ENCODE measurements at regions not wholly inside any gene's neighbourhood (a gene's known extent, or its start where the extent isn't known, plus 50 kb on each side); places are given as distances from the start of the nearest gene placed in this dataset.

DNA sequence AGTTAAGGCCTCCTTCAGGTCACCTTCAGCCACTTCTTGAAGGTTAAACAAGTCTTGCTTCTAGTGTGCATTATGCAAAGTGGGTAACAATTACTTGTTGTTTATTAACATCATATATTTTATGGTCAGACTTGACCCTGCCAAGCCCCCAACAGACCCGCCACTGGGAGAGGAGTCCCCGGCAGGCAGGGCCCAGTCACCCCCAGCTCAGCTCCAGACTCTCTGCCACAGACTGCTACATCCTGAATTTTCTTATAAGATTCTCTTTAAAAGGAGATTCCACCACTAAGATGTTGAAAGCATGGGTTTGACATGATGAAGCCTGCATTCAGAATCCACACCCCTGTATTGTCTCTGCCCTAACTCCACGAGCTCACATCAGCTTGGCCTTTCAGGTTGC lies 174.3 kb upstream of the ARL4C start:
- H2AFZ ChIP-seq (ENCODE audit: low read depth, low read length), result no peak overlapping the region
- no peak overlapping the region for H3K4me3 ChIP-seq (ENCODE audit: low read length)
- peaks cover 24% of the 10 kb centered on the region for H3K4me1 ChIP-seq (ENCODE audit: insufficient read depth, low read length)
- H3K27me3 ChIP-seq (ENCODE audit: insufficient read depth, low read length), result no peaks in the 10 kb centered on the region
- no peaks in the 10 kb centered on the region for H3K36me3 ChIP-seq (ENCODE audit: insufficient read depth, low read length)
- H3K9me3 ChIP-seq (ENCODE audit: low read length), result peaks cover 8% of the 10 kb centered on the region

DNA sequence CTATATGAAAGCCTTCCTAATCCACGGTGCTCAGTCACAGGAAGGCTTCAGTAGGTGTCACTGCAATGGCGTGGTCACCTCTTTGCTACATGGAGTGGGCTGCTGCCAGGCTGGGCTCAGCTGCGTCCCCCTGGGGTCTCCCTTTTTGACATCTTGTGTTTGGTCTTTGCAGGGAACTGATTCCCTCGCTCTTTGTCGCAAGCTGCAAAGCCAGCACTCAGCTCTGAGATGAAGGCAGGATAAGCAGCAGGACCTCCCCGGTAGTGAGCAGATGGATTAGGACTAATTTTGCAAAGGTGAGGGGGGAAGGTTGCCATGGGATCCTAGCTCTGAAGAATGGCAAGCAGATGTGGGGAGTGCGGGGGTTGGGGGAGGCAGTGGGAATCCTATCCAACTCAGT lies 173.9 kb upstream of the ARL4C start:
- Histone ChIP-seq H3K36me3 (ENCODE audit: insufficient read depth, low read length) (no peaks in the 10 kb centered on the region), H3K27me3 (ENCODE audit: insufficient read depth, low read length) (no peaks in the 10 kb centered on the region), H3K9me3 (ENCODE audit: low read length) (peaks cover 8% of the 10 kb centered on the region), H3K4me3 (ENCODE audit: low read length) (no peak overlapping the region), H3K4me1 (ENCODE audit: insufficient read depth, low read length) (peaks cover 20% of the 10 kb centered on the region), H2AFZ (ENCODE audit: low read depth, low read length) (no peak overlapping the region)

DNA sequence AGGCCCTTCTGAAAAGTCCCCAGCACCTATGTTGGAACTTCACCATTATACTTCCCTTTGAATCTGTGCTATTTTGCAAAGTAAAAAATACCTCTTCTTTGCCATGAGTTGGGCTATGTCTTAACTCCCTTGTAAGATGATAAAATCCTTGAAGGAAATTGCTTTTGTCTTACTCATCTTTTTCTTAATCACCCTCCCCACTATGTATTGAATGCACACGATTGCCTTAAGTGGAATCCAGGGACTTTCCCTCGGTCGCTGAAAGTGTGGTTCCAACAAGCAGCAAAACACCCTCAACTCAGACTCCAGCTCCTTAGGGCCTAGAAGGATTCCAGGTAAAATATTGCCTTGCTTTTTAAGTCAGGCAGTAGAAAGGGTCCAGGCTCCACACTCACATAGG lies 173.2 kb upstream of the ARL4C start:
- no peak overlapping the region for H2AFZ ChIP-seq (ENCODE audit: low read depth, low read length)
- H3K4me1 ChIP-seq (ENCODE audit: insufficient read depth, low read length), result peaks cover 12% of the 10 kb centered on the region
- no peaks in the 10 kb centered on the region for H3K27me3 ChIP-seq (ENCODE audit: insufficient read depth, low read length)
- H3K4me3 ChIP-seq (ENCODE audit: low read length), result no peak overlapping the region
- H3K36me3 ChIP-seq (ENCODE audit: insufficient read depth, low read length), result no peaks in the 10 kb centered on the region
- H3K9me3 ChIP-seq (ENCODE audit: low read length), result peaks cover 8% of the 10 kb centered on the region

DNA sequence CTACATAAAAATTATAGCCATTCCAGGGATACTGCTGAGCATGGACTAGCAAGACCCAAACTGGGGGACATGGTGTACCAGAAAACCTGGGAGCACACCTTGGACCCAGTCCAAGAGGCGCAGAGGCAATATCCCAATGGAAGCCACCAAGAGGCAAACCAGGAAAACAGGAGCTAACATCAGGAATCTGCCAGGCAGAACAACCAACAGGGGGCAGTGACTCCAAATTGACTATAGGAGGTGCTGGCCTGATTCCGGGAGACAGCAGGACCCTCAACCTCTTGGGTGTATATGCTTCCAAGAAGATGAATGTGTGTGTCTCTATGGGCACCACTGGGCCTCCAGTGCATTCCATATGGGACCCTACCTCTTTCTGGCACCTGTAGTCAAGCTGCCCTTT lies 172.7 kb upstream of the ARL4C start:
- Histone ChIP-seq H3K9me3 (ENCODE audit: low read length) (peaks cover 8% of the 10 kb centered on the region), H3K27me3 (ENCODE audit: insufficient read depth, low read length) (no peaks in the 10 kb centered on the region), H2AFZ (ENCODE audit: low read depth, low read length) (no peak overlapping the region), H3K36me3 (ENCODE audit: insufficient read depth, low read length) (no peaks in the 10 kb centered on the region), H3K4me1 (ENCODE audit: insufficient read depth, low read length) (peaks cover 8% of the 10 kb centered on the region), H3K4me3 (ENCODE audit: low read length) (no peak overlapping the region)

DNA sequence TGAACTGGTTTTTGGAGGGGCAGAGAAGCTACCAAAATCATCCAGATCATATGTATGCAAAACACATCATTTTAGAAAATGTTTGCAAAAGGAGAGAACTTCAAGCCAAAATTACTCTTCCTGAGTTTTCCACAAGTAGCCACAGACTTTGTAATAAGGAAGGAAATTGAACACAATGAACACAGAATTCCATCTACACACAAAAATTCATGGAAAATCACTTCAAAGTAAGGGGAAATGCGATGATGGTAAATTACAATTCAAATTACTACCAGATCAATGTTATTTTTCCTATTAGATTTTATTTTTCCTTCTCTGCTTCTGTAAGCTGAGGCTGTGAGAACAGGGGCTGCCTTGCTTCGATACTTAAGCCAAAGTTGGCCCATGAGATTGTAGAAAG lies 172.1 kb upstream of the ARL4C start:
- Histone ChIP-seq H3K4me3 (ENCODE audit: low read length) (no peak overlapping the region), H2AFZ (ENCODE audit: low read depth, low read length) (no peak overlapping the region), H3K36me3 (ENCODE audit: insufficient read depth, low read length) (no peaks in the 10 kb centered on the region)

DNA sequence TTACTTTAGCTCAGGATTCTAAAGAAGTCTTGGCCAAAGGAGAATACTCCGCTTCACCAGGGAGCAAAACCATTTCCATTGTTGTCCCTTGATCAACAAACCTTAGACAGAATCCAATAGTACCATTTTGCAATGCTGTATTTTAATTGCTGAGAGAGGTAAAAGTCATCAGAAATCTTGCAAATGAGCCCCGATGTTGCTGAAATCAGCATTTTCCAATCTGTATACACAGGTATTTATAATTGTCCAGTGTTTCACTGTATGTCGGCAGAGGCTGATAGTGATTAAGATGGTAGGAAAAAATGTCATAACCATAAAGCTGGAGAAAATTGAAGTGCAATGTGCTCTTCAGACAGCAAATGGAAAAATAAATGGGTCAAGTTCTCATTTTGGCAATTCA lies 170.0 kb upstream of the ARL4C start:
- no peak overlapping the region for H3K4me3 ChIP-seq (ENCODE audit: low read length)
- H3K4me1 ChIP-seq (ENCODE audit: insufficient read depth, low read length), result peaks cover 7% of the 10 kb centered on the region
- H3K9me3 ChIP-seq (ENCODE audit: low read length), result no peaks in the 10 kb centered on the region
- no peaks in the 10 kb centered on the region for H3K36me3 ChIP-seq (ENCODE audit: insufficient read depth, low read length)
- no peak overlapping the region for H2AFZ ChIP-seq (ENCODE audit: low read depth, low read length)
- no peaks in the 10 kb centered on the region for H3K27me3 ChIP-seq (ENCODE audit: insufficient read depth, low read length)

More for the DNA sequence above, 172.1 kb upstream of the ARL4C start:
- H3K9me3 ChIP-seq (ENCODE audit: low read length), result peaks cover 8% of the 10 kb centered on the region
- H3K4me1 ChIP-seq (ENCODE audit: insufficient read depth, low read length), result peaks cover 7% of the 10 kb centered on the region
- no peaks in the 10 kb centered on the region for H3K27me3 ChIP-seq (ENCODE audit: insufficient read depth, low read length)

DNA sequence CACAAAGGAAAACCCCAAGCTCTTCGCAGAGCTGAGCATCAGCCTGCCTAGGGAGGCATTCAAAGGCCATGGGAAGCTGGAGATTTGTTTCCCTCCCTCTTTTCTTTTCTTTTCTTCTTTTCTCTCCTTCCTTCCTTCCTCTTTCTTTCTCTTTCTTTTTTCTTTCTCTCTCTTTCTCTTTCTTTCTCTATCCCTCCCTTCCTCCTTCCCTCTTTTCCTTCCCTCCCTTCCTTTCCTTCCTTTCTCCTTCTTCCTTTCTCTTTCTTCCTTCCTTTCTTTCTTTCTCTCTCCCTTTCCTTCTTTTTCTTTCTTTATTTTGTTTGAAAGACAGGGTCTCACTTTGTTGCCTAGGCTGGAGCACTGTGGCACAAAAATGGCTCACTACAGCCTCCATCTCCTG lies 168.4 kb upstream of the ARL4C start:
- no peak overlapping the region for H3K4me3 ChIP-seq (ENCODE audit: low read length)
- H2AFZ ChIP-seq (ENCODE audit: low read depth, low read length), result no peak overlapping the region
- H3K27me3 ChIP-seq (ENCODE audit: insufficient read depth, low read length), result no peaks in the 10 kb centered on the region
- H3K9me3 ChIP-seq (ENCODE audit: low read length), result no peaks in the 10 kb centered on the region
- H3K4me1 ChIP-seq (ENCODE audit: insufficient read depth, low read length), result no peaks in the 10 kb centered on the region
- H3K36me3 ChIP-seq (ENCODE audit: insufficient read depth, low read length), result no peaks in the 10 kb centered on the region

DNA sequence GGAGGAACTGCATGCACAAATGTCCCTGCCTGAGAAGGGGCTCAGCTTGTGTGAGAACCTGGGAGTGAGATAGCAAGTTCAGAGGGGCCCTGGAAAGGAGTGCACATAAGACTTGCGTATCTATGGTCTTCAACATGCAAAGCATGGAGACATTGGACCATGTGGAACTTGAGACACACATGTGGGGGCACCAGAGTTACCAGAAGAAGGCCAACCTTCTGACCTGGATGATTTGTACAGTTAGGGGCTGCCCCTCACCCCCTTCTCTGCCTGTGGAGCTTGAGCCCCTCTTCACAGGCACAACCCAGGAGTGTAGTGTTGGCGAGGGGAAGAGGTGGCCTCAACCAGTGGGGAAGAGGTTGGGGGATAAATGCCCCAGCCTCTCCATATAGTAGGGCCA lies 165.0 kb upstream of the ARL4C start:
- H2AFZ ChIP-seq (ENCODE audit: low read depth, low read length), result no peak overlapping the region
- no peaks in the 10 kb centered on the region for H3K4me1 ChIP-seq (ENCODE audit: insufficient read depth, low read length)
- no peak overlapping the region for H3K4me3 ChIP-seq (ENCODE audit: low read length)
- no peaks in the 10 kb centered on the region for H3K9me3 ChIP-seq (ENCODE audit: low read length)
- no peaks in the 10 kb centered on the region for H3K27me3 ChIP-seq (ENCODE audit: insufficient read depth, low read length)
- H3K36me3 ChIP-seq (ENCODE audit: insufficient read depth, low read length), result no peaks in the 10 kb centered on the region

DNA sequence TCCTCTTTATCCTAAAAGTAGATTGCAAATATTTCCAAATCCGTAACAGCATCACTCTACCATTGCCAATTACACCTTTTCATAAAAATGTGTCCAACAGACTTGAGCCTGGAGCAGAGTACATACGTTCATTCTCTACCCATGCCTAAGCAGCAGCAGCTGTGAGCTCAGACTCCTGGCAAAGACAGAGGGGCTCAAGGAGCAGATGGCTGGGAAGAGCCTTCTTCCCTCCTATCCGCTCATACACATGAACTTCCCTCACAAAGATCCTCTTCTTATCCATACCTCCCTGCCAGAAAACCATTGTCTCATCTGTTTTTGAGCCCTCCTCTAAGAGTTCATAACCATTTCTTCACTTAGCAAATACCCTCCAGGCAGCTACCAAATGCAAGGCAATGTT lies 164.3 kb upstream of the ARL4C start:
- no peak overlapping the region for H2AFZ ChIP-seq (ENCODE audit: low read depth, low read length)
- H3K36me3 ChIP-seq (ENCODE audit: insufficient read depth, low read length), result no peaks in the 10 kb centered on the region
- H3K4me3 ChIP-seq (ENCODE audit: low read length), result no peak overlapping the region
- no peaks in the 10 kb centered on the region for H3K4me1 ChIP-seq (ENCODE audit: insufficient read depth, low read length)
- no peaks in the 10 kb centered on the region for H3K9me3 ChIP-seq (ENCODE audit: low read length)
- no peaks in the 10 kb centered on the region for H3K27me3 ChIP-seq (ENCODE audit: insufficient read depth, low read length)

DNA sequence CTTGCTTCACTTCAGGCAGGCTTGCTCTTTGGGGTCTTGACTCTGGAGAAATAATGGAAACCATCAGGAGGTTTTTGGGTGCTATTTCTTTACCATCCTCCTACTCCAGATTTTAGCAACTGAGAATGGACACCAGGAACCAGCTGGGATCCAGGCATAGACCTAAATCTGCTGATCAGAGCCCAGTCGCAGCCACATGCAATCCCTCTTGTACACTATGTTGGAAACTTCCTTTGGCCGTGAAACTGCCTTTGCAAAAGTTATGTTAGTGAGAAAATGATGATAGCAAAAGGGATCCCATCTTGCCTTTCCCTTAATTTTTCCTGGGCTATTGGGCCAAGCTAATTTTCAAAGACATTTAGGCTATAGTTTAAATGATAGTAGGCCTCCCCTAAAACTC lies 158.8 kb upstream of the ARL4C start:
- H2AFZ ChIP-seq (ENCODE audit: low read depth, low read length), result no peak overlapping the region
- H3K9me3 ChIP-seq (ENCODE audit: low read length), result no peaks in the 10 kb centered on the region
- no peaks in the 10 kb centered on the region for H3K27me3 ChIP-seq (ENCODE audit: insufficient read depth, low read length)
- H3K4me3 ChIP-seq (ENCODE audit: low read length), result no peak overlapping the region
- H3K36me3 ChIP-seq (ENCODE audit: insufficient read depth, low read length), result no peaks in the 10 kb centered on the region
- H3K4me1 ChIP-seq (ENCODE audit: insufficient read depth, low read length), result no peaks in the 10 kb centered on the region

DNA sequence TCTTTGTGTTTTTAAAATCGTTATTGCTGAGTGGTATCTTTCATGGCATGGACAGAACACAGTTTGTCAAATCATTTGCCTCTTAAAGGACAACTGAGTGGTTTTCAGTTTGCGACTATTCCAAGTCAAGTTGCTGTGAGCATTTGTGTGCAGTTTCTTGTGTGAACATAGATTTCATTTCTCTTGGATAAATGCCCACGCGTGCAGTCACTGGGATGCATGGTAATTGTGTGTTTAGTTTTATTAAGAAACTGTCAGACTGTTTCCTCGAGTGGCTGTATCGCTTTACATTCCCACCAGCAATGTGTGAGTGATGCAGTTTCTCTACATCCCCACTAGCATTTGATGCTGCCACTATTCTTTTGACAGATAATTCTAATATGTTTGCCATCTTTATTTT lies 154.0 kb upstream of the ARL4C start:
- H3K36me3 ChIP-seq (ENCODE audit: insufficient read depth, low read length), result no peaks in the 10 kb centered on the region
- H3K4me3 ChIP-seq (ENCODE audit: low read length), result no peak overlapping the region

DNA sequence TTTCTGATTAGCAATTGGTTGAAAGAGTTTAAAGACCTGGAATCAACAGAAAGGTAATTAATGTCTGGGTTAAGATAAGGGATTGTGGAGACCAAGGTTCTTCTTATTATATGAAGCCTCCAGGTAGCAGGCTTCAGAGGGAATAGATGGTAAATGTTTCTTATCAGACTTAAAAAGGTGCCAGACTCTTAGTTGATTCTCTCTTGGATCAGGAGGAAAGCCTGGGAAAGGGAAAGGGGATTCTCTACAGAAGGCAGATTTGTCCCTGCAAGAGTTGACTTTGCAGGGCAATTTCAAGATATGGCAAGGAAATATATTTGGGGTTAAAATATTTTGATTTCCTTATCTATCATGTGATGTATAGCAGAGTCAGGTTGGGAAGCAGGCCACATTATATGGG lies 153.1 kb upstream of the ARL4C start:
- peaks cover 4% of the 10 kb centered on the region for H3K9me3 ChIP-seq (ENCODE audit: low read length)
- H3K27me3 ChIP-seq (ENCODE audit: insufficient read depth, low read length), result no peaks in the 10 kb centered on the region
- no peaks in the 10 kb centered on the region for H3K36me3 ChIP-seq (ENCODE audit: insufficient read depth, low read length)
- H3K4me1 ChIP-seq (ENCODE audit: insufficient read depth, low read length), result no peaks in the 10 kb centered on the region
- H3K4me3 ChIP-seq (ENCODE audit: low read length), result no peak overlapping the region
- H2AFZ ChIP-seq (ENCODE audit: low read depth, low read length), result no peak overlapping the region

More for the DNA sequence above, 154.0 kb upstream of the ARL4C start:
- no peaks in the 10 kb centered on the region for H3K27me3 ChIP-seq (ENCODE audit: insufficient read depth, low read length)
- no peaks in the 10 kb centered on the region for H3K4me1 ChIP-seq (ENCODE audit: insufficient read depth, low read length)
- H3K9me3 ChIP-seq (ENCODE audit: low read length), result no peaks in the 10 kb centered on the region
- no peak overlapping the region for H2AFZ ChIP-seq (ENCODE audit: low read depth, low read length)

DNA sequence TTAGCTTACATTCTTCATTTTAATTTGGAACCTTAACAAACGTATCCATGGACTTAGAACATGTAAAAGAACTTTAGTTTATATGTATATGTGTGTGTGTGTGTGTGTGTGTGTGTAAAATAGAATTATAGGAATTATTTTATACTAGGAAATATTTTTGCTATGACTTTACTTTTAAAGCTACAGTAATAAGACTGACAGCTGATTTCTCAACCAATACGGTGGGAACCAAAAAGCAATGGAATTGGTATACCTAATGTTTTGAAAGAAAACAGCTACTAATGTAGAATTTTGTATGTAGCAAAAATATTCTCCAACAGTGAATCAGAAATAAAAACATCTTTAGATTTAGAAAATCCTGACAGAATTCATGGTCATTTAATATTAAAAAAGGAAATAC lies 146.5 kb upstream of the ARL4C start:
- Histone ChIP-seq H3K36me3 (ENCODE audit: insufficient read depth, low read length) (no peaks in the 10 kb centered on the region), H3K27me3 (ENCODE audit: insufficient read depth, low read length) (no peaks in the 10 kb centered on the region), H3K4me1 (ENCODE audit: insufficient read depth, low read length) (peaks cover 6% of the 10 kb centered on the region), H3K9me3 (ENCODE audit: low read length) (peaks cover 7% of the 10 kb centered on the region), H3K4me3 (ENCODE audit: low read length) (no peak overlapping the region), H2AFZ (ENCODE audit: low read depth, low read length) (no peak overlapping the region)

DNA sequence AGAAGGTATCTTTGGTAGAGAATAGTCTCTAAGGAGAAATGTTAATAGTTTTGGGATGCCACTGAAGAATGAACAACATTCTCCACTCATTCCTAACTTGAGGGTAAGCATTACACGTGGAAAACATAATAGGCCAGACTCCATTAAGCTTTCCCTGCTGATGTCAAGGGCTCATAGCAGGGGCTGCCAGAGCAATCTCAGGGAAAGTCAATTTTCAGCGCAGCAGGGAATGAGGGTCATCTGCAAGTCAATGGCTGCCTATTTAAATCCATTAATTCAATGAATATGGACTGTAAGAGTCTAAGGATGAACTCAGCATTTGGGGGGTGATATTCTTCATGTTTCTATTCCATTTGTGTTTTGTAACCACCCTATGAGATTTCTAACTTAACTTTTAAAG lies 144.2 kb upstream of the ARL4C start:
- H3K4me1 ChIP-seq (ENCODE audit: insufficient read depth, low read length), result peaks cover 9% of the 10 kb centered on the region
- no peak overlapping the region for H3K4me3 ChIP-seq (ENCODE audit: low read length)
- no peaks in the 10 kb centered on the region for H3K36me3 ChIP-seq (ENCODE audit: insufficient read depth, low read length)
- H3K27me3 ChIP-seq (ENCODE audit: insufficient read depth, low read length), result no peaks in the 10 kb centered on the region
- H2AFZ ChIP-seq (ENCODE audit: low read depth, low read length), result no peak overlapping the region
- H3K9me3 ChIP-seq (ENCODE audit: low read length), result peaks cover 9% of the 10 kb centered on the region

All from neuron (in vitro differentiated cells).